Endothelial cell (in vitro differentiated cells): ENCODE measurements at regions not wholly inside any gene's neighbourhood (a gene's known extent, or its start where the extent isn't known, plus 50 kb on each side); places are given as distances from the start of the nearest gene placed in this dataset.

ENCODE experiments used
- DNase-seq: peaks from one replicate; pipeline ENCODE4 v3.0.0; 2021; ENCODE audit warnings: low spot score
- H3K27ac Mint-ChIP-seq: one replicate; pipeline ENCODE4 v1.8.0; 2021; ENCODE audit warnings: mixed read lengths, inconsistent platforms; ENCODE audit not compliant: unreplicated experiment
- H3K27me3 Mint-ChIP-seq: one replicate; pipeline ENCODE4 v1.8.0; 2021; ENCODE audit warnings: mild to moderate bottlenecking, moderate library complexity, mixed read lengths, inconsistent platforms; ENCODE audit not compliant: unreplicated experiment
- H3K36me3 Mint-ChIP-seq: one replicate; pipeline ENCODE4 v1.8.0; 2021; ENCODE audit warnings: mild to moderate bottlenecking, low read depth, mixed read lengths, inconsistent platforms; ENCODE audit not compliant: unreplicated experiment
- H3K4me1 Mint-ChIP-seq: one replicate; pipeline ENCODE4 v1.8.0; 2021; ENCODE audit warnings: mild to moderate bottlenecking, mixed read lengths, inconsistent platforms; ENCODE audit not compliant: unreplicated experiment
- H3K4me3 Mint-ChIP-seq: one replicate; pipeline ENCODE4 v1.8.0; 2021; ENCODE audit warnings: mild to moderate bottlenecking, mixed read lengths, inconsistent platforms; ENCODE audit not compliant: unreplicated experiment
- H3K9me3 Mint-ChIP-seq: one replicate; pipeline ENCODE4 v1.8.0; 2021; ENCODE audit warnings: mixed read lengths, inconsistent platforms; ENCODE audit not compliant: unreplicated experiment
- CTCF ChIP-seq: fragments of 200-600 bp; sonication (generic); IDR thresholded peaks from one replicate; pipeline ENCODE4 v1.5.0; 2021; ENCODE audit warnings: antibody characterized with exemption; ENCODE audit not compliant: unreplicated experiment

- DNase-seq, result no peak
- Mint-ChIP-seq H3K4me3 (no peak overlapping the region), H3K27ac (no peak overlapping the region), H3K4me1 (no peaks in the 10 kb centered on the region), H3K36me3 (no peaks in the 10 kb centered on the region), H3K27me3 (no peaks in the 10 kb centered on the region), H3K9me3 (no peaks in the 10 kb centered on the region)
- TF ChIP-seq CTCF, result no peak
Measured at GRCh38 chr1:193322211-193322610, 135.8 kb upstream of the B3GALT2 start.

- H3K36me3 Mint-ChIP-seq, result no peaks in the 10 kb centered on the region
- TF ChIP-seq CTCF, result no peak
- no peak overlapping the region for H3K4me3 Mint-ChIP-seq
- no peak for DNase-seq
- no peak overlapping the region for H3K27ac Mint-ChIP-seq
- no peaks in the 10 kb centered on the region for H3K4me1 Mint-ChIP-seq
- H3K9me3 Mint-ChIP-seq, result no peaks in the 10 kb centered on the region
- H3K27me3 Mint-ChIP-seq, result no peaks in the 10 kb centered on the region
Measured at GRCh38 chr1:193321242-193321840, 134.9 kb upstream of the B3GALT2 start.

GRCh38 chr1:193320270-193320669 lies 133.9 kb upstream of the B3GALT2 start:
- Mint-ChIP-seq H3K36me3 (no peaks in the 10 kb centered on the region), H3K9me3 (no peaks in the 10 kb centered on the region), H3K4me1 (no peaks in the 10 kb centered on the region), H3K27me3 (peaks cover 2% of the 10 kb centered on the region), H3K27ac (no peak overlapping the region), H3K4me3 (no peak overlapping the region)
- no peak for DNase-seq
- TF ChIP-seq CTCF, result no peak

- no peak for TF ChIP-seq CTCF
- DNase-seq, result no peak
- Mint-ChIP-seq H3K27ac (no peak overlapping the region), H3K9me3 (no peaks in the 10 kb centered on the region), H3K27me3 (peaks cover 2% of the 10 kb centered on the region), H3K4me1 (no peaks in the 10 kb centered on the region), H3K36me3 (no peaks in the 10 kb centered on the region), H3K4me3 (no peak overlapping the region)
Measured at GRCh38 chr1:193318347-193318746, 131.9 kb upstream of the B3GALT2 start.

GRCh38 chr1:193313354-193314140 lies 127.1 kb upstream of the B3GALT2 start:
- Mint-ChIP-seq H3K4me3 (no peak overlapping the region), H3K9me3 (no peaks in the 10 kb centered on the region), H3K4me1 (peaks cover 12% of the 10 kb centered on the region), H3K27me3 (peaks cover 4% of the 10 kb centered on the region), H3K27ac (no peak overlapping the region), H3K36me3 (no peaks in the 10 kb centered on the region)
- no peak for TF ChIP-seq CTCF
- DNase-seq, result no peak
